ENCODE measurements at regions not wholly inside any gene's neighbourhood (a gene's known extent, or its start where the extent isn't known, plus 50 kb on each side); places are given as distances from the start of the nearest gene placed in this dataset.

DNA sequence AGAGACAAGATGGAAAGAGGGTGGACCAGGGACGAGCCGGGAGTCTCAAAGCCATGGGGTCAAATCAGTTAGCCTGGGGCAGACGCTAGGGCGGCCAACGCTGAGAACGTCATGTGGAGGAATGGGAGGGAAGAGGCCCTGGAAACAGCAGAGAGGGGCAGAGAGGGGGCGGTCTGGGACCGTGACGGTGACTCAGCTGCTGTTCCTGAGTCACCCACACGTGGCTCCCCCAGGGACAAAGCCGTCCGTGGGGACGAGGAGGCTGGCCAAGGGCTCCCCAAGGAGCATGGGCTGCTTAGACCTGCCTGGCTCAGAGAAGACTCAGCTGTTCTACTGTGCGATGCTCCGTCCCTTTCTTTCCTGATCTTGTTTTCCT is 108.4 kb upstream of the LRPAP1 start:
- H3K79me2 ChIP-seq (ENCODE audit: insufficient read depth), result no peaks in the 10 kb centered on the region
- TF ChIP-seq FOSL2 (IDR thresholded peaks at IDR 0.05; ENCODE audit: borderline replicate concordance, low read depth), result no peak
- no peak for TF ChIP-seq GABPA (IDR thresholded peaks at IDR 0.05; ENCODE audit: low read depth)
- TF ChIP-seq, protein P1, sequence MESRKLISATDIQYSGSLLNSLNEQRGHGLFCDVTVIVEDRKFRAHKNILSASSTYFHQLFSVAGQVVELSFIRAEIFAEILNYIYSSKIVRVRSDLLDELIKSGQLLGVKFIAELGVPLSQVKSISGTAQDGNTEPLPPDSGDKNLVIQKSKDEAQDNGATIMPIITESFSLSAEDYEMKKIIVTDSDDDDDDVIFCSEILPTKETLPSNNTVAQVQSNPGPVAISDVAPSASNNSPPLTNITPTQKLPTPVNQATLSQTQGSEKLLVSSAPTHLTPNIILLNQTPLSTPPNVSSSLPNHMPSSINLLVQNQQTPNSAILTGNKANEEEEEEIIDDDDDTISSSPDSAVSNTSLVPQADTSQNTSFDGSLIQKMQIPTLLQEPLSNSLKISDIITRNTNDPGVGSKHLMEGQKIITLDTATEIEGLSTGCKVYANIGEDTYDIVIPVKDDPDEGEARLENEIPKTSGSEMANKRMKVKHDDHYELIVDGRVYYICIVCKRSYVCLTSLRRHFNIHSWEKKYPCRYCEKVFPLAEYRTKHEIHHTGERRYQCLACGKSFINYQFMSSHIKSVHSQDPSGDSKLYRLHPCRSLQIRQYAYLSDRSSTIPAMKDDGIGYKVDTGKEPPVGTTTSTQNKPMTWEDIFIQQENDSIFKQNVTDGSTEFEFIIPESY (IDR thresholded peaks at IDR 0.05; ENCODE audit: borderline replicate concordance, low read depth), result no peak
- TF ChIP-seq, protein P2, sequence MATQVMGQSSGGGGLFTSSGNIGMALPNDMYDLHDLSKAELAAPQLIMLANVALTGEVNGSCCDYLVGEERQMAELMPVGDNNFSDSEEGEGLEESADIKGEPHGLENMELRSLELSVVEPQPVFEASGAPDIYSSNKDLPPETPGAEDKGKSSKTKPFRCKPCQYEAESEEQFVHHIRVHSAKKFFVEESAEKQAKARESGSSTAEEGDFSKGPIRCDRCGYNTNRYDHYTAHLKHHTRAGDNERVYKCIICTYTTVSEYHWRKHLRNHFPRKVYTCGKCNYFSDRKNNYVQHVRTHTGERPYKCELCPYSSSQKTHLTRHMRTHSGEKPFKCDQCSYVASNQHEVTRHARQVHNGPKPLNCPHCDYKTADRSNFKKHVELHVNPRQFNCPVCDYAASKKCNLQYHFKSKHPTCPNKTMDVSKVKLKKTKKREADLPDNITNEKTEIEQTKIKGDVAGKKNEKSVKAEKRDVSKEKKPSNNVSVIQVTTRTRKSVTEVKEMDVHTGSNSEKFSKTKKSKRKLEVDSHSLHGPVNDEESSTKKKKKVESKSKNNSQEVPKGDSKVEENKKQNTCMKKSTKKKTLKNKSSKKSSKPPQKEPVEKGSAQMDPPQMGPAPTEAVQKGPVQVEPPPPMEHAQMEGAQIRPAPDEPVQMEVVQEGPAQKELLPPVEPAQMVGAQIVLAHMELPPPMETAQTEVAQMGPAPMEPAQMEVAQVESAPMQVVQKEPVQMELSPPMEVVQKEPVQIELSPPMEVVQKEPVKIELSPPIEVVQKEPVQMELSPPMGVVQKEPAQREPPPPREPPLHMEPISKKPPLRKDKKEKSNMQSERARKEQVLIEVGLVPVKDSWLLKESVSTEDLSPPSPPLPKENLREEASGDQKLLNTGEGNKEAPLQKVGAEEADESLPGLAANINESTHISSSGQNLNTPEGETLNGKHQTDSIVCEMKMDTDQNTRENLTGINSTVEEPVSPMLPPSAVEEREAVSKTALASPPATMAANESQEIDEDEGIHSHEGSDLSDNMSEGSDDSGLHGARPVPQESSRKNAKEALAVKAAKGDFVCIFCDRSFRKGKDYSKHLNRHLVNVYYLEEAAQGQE (IDR thresholded peaks at IDR 0.05; ENCODE audit: low read depth, low read length), result no peak
- TF ChIP-seq, protein P3, sequence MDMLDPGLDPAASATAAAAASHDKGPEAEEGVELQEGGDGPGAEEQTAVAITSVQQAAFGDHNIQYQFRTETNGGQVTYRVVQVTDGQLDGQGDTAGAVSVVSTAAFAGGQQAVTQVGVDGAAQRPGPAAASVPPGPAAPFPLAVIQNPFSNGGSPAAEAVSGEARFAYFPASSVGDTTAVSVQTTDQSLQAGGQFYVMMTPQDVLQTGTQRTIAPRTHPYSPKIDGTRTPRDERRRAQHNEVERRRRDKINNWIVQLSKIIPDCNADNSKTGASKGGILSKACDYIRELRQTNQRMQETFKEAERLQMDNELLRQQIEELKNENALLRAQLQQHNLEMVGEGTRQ (IDR thresholded peaks at IDR 0.05; ENCODE audit: borderline replicate concordance, low read depth, low read length), result no peak
- TF ChIP-seq, protein P4, sequence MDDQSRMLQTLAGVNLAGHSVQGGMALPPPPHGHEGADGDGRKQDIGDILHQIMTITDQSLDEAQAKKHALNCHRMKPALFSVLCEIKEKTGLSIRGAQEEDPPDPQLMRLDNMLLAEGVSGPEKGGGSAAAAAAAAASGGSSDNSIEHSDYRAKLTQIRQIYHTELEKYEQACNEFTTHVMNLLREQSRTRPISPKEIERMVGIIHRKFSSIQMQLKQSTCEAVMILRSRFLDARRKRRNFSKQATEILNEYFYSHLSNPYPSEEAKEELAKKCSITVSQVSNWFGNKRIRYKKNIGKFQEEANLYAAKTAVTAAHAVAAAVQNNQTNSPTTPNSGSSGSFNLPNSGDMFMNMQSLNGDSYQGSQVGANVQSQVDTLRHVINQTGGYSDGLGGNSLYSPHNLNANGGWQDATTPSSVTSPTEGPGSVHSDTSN (IDR thresholded peaks at IDR 0.05), result no peak
- TF ChIP-seq SMC3 (IDR thresholded peaks at IDR 0.05; ENCODE audit: low read depth, low read length), result no peak
- TF ChIP-seq, protein P5, sequence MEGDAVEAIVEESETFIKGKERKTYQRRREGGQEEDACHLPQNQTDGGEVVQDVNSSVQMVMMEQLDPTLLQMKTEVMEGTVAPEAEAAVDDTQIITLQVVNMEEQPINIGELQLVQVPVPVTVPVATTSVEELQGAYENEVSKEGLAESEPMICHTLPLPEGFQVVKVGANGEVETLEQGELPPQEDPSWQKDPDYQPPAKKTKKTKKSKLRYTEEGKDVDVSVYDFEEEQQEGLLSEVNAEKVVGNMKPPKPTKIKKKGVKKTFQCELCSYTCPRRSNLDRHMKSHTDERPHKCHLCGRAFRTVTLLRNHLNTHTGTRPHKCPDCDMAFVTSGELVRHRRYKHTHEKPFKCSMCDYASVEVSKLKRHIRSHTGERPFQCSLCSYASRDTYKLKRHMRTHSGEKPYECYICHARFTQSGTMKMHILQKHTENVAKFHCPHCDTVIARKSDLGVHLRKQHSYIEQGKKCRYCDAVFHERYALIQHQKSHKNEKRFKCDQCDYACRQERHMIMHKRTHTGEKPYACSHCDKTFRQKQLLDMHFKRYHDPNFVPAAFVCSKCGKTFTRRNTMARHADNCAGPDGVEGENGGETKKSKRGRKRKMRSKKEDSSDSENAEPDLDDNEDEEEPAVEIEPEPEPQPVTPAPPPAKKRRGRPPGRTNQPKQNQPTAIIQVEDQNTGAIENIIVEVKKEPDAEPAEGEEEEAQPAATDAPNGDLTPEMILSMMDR (IDR thresholded peaks at IDR 0.05), result no peak
- no peak for TF ChIP-seq CHD2 (IDR thresholded peaks at IDR 0.05; ENCODE audit: low read length, partially characterized antibody)
- TF ChIP-seq FOXM1 (IDR thresholded peaks at IDR 0.05; ENCODE audit: low read depth), result no peak
- no peak for TF ChIP-seq ELF1 (IDR thresholded peaks at IDR 0.05)
- TF ChIP-seq, protein P6, sequence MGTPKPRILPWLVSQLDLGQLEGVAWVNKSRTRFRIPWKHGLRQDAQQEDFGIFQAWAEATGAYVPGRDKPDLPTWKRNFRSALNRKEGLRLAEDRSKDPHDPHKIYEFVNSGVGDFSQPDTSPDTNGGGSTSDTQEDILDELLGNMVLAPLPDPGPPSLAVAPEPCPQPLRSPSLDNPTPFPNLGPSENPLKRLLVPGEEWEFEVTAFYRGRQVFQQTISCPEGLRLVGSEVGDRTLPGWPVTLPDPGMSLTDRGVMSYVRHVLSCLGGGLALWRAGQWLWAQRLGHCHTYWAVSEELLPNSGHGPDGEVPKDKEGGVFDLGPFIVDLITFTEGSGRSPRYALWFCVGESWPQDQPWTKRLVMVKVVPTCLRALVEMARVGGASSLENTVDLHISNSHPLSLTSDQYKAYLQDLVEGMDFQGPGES (IDR thresholded peaks at IDR 0.05; ENCODE audit: low read depth, low read length), result no peak
- TF ChIP-seq MEF2A (IDR thresholded peaks at IDR 0.05; ENCODE audit: borderline replicate concordance, low read depth), result no peak
- TF ChIP-seq TAF1 (IDR thresholded peaks at IDR 0.05; ENCODE audit: borderline replicate concordance, low read depth, low read length), result no peak
- TF ChIP-seq TCF12 (IDR thresholded peaks at IDR 0.05), result no peak
- TF ChIP-seq RAD21 (IDR thresholded peaks at IDR 0.05; ENCODE audit: low read length), result no peak
- TF ChIP-seq, protein P7, sequence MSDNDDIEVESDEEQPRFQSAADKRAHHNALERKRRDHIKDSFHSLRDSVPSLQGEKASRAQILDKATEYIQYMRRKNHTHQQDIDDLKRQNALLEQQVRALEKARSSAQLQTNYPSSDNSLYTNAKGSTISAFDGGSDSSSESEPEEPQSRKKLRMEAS (IDR thresholded peaks at IDR 0.05; ENCODE audit: low read depth), result no peak
- no peak for TF ChIP-seq FOXJ3 (CRISPR knock-in tag; IDR thresholded peaks at IDR 0.05)
- TF ChIP-seq EP300 (IDR thresholded peaks at IDR 0.05; ENCODE audit: borderline replicate concordance in 1 of 2, low read depth in 1 of 2, low read length in 1 of 2), result no peak
- TF ChIP-seq RCOR1 (IDR thresholded peaks at IDR 0.05; ENCODE audit: low read length), result no peak
- H3K36me3 ChIP-seq (replicated peaks in 1 of 2; ENCODE audit: control insufficient read depth in 1 of 2, insufficient read depth in 2 of 2, low read length in 1 of 2), result no peaks in the 10 kb centered on the region
- no peak overlapping the region for H3K4me2 ChIP-seq
- H3K4me1 ChIP-seq (ENCODE audit: control insufficient read depth in 1 of 2, insufficient read depth in 2 of 2, low read depth in 1 of 2, low read length in 1 of 2), result peaks cover 0 to 9% of the 10 kb centered on the region in 2 experiments; a peak in 1 of 4 replicates
- H4K20me1 ChIP-seq (ENCODE audit: insufficient read depth), result no peaks in the 10 kb centered on the region
- H3K9ac ChIP-seq, result no peak overlapping the region
- no peaks in the 10 kb centered on the region for H3K9me2 ChIP-seq
- H3K9me3 ChIP-seq, result no peaks in the 10 kb centered on the region
- no peak overlapping the region for H2AFZ ChIP-seq (ENCODE audit: low read depth)
- H3K27ac ChIP-seq (ENCODE audit: low read depth in 2 of 2, low read length in 1 of 2), result no peak overlapping the region
- no peaks in the 10 kb centered on the region for H3F3A ChIP-seq (replicated peaks; ENCODE audit: insufficient read depth)
- H3K27me3 ChIP-seq (ENCODE audit: insufficient read depth), result no peaks in the 10 kb centered on the region
- no peak overlapping the region for H3K4me3 ChIP-seq (ENCODE audit: low read depth in 2 of 2, low read length in 1 of 2)
- POLR2A ChIA-PET, result no interaction called here
- 59% methylated on average over 12 of the region's 15 CpGs for WGBS (ENCODE audit: low lambda C conversion rate)
- CTCF ChIA-PET, result no interaction called here
- DNase-seq, result no peak
